ENCODE measurements at regions not wholly inside any gene's neighbourhood (a gene's known extent, or its start where the extent isn't known, plus 50 kb on each side); places are given as distances from the start of the nearest gene placed in this dataset.

DNA sequence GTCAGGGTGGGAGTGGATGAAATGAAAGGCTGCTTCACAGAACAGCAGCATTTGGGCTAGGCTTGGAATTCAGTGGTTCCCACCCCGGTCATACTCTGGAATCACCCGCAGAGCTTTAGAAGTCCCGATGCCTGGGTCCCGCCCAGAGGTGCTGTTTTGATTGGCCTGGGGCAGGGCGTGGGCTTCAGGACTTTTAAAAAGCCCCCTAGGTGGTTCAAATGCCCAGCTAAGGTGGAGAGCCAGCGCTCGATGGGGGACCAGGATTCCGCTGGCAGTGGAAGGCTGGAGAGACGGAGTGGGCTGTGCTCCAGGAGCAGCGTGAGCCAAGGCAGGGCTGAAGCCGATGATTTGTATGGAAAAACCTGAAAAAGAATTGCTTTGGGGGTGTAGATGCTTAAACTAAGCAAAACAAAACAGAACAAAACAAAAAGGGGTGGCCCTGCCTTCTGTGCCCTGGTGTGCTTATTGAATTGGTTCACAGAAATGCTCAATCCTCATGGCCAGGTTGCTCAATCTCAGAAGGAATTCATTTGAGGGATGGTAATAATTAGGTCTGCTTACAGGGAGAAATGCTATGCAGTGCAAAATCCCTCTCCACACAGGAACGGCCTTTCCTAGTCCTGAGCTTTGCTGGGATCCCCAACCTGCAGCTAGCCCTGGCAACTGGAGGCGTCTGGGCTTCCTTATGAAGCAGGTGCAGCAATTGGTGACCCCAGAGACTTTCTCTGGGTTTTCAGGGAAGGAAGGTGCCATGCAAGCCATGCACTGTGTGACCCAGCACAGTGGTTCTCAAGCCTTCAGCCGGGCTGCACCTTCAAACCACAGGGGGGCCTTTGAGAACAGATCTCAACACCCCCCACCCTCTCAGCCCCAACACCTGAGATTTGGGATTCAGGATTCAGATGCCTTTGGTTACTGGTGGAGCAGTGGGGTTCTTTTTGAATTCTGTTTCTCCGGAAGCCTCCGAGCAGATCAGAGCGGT is 174.0 kb upstream of the ZNF618 start:
- DNase-seq, result peak in 1 of 58 donors; percentile 3

DNA sequence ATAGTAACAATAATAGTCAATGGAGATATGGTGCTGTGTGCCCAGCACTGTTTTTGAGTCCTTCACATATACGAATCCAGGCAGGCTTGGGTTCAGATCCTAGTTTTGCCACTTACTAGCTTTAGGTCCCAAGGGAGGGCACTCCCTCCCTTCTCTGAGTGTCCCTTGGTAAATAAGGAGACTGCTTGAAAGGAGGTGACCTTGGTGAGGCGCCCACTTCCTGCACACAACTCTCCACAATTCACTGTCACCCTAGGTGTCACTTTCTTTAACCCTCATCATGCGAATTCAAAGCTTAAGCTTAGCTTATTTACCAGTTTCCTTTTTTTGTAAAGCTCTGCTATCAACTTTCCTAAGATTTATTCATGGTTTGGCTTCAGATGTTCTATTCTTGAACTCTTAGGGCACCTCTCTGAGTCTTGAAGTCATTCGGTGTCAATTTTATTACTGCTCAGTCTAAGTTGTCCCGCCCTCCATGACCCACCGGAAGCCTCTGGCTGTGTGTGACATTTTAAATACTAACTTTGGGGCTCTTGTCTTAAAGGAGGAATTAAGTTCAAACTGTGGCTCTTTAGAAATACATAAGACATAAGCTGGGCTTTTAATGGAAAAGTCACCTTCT is 170.7 kb upstream of the ZNF618 start:
- DNase-seq, result no peak

DNA sequence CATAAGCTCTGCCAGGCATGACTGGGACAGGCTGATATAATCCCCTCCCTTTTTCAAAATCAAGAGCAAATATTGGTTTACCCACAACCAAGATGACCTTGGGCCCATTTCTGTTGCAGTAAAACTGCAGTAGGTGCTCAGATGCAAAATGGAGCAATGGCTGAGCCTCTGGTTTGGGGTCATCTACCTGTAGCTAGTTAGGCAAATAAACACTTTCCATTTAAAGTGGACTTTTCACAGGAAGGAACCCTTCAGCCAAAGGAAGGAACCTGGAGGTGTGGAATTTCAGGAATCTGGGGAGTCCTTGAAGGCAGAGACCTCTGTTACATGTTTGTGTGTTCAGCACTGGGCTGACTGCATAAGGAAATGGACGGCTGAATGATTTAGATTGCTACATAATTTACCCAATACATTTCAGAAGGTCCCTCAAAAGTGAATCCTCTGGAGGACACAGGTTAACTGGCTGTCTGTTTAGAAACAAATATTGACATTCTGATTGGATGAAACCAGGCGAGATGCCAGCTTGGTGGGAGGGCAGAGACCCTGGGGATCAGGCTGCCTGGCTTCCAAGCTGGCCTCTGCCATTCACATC is 170.1 kb upstream of the ZNF618 start:
- no peak for DNase-seq

DNA sequence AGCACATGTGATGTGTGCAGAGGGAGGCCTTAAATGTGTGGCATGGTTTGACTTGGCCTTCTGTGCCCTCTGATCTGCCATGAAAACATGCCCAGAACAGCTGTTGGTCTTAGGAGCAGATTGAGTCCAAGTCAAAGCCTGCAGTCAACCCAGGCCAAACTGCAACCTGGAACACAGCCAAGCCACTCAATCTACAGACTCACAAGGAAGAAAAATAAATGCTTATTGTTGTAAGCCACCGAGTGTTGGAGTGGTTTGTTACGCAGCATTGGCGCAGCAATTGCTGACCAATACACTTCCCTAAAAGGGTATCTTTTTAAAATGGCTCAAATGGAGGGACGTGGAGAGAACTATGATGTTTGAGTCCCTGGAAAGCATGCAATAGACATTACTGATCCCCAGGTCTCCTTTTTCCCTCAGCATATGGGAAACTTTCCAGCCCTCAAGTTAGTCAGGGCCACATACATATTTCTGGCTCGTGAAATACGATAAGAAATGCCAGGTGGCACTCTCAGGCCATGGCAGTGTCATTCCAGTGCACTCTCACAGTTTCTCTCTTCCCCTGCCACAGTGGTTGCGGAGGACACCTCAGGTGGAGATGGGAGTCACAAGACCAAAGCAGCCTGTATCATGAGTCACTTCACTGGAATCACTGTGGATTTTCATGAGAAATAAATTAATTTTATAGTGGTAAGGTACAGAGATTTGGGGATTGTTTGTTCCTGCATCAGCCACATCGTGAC is 168.0 kb upstream of the ZNF618 start:
- DNase-seq, result no peak

DNA sequence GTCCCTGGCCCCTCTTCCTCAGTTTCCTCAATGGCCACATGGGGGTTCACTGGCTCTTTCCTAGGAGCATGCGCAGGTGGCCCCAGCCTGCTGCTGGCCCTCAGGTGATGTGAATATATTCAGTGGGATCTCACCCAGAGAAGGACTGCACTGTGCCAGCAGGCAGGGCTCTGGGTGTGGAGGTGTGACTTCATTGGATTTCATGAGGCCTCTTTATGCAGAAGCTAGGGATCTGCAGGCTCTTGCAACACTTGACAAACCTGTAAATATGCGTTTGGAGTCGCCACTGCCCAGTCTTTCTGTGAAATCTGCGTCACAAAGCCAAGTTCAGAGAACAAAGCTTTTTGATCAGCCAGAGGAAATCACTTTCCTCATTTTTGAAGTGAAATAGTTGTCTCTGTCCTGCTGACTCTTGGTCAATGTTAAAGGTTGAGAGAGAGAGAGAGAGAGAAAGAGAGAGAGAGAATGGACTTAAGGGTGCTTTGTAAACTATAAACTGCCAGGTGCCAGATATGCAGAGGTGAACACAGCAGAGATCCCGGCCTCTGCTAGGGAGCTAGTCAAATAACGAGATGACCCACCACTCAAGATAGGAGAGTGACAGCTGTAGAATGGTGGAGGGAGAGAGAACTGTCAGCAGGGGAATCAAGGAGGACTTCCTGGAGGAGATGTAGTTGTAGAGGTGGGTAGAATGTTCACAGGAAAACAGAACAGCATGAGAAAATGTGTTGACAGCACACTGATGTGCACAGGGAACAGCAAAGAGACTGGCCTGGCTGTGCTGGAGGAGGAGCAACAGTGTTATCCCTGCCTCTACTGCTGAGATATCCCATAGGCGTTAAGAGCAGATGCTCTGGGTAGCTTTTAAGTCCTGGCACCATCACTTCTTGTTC is 167.0 kb upstream of the ZNF618 start:
- DNase-seq, result no peak

DNA sequence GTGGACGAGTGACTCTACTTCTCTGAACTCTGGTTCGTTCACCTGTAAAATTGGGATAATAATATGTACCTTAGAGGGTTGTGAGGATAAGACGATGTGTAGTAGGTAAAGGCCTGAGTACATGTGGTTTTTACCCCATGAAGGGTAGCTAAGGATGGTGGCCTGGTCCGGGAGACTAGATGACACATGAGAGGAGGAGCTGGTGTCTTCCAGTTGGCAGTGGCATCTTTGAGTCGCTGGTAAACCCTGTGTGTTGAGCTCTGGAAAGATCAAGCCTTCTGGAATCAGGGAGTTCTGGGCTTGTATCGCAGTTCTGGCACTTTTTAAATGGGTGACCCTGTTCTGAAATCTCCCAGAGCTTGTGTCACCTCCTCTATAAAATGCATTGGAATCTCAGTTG is 166.4 kb upstream of the ZNF618 start:
- DNase-seq, result no peak

DNA sequence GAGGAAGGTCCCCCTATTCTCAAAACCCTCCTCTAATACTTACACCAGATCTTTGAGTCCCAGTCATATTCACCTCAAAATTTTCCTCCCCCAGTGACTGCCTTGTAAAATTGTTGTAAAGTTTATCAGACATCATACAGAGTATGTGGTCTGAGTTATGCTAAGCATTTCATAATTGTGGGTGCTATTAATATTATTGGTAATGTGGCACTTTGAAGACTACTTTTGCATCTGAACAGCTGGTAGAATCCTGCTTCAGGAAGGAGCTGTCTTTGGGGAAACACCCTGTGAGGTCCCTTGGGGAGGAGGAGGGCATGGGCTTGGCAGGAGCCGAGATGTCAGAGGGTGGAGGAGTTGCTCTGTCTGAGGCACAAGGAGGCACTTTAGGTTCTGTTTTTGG is 164.9 kb upstream of the ZNF618 start:
- no peak for DNase-seq

DNA sequence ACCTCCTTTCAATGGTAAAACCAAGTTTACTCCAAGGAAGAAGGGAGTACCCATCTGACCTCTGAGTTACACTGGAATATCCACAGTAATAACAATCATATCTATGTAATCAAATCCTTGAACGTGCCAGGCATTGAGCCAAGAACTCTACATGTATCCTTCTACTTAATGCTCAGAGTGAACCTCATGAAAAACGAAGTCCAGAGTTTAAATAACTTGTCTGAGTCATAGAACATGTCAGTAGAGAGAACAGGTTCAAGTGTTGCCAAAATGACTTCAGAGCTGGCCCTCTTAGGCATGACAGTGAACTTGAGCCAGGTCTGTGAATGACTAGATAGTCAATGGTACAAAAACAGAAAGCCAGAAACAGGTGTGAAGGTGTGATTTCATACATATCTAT is 164.1 kb upstream of the ZNF618 start:
- DNase-seq, result no peak

DNA sequence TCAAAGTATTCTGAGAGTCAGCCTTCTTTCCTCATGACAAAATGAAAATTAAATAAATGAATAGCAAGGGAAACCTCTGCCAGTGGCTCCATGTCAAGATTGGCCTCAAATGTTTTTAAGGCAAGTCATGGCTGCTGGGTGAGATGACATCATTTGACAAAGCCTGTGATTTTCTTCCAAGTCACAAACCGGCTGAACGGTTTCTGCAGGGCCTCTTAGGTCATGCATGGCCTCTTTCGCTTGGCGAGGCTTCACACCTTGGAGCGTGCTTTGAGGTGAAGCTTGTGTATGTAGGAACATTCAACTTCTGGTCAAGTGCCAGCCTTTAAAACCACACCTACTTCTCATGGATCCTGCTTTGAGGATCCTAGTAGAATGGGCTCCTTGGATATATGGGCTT is 161.0 kb upstream of the ZNF618 start:
- no peak for DNase-seq

DNA sequence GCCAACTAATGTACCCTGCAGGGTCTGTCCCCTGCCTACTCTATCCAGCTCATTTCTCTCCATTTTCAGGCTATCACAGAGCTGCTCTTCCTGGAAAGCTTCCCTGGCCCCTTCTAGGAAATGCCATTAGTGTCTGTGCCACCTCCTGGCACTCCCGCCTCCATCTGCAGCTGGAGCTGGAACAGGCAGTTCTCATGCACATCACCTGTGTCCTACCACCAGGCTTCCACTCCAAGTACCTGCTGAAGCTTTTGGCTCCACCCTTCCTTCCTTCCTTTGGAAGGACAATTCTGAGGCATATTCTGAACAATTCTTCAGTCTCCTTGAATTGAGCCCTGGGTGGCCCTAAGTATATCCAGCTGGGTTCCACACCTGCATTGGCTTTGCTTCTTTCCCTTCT is 156.2 kb upstream of the ZNF618 start:
- DNase-seq, result no peak

DNA sequence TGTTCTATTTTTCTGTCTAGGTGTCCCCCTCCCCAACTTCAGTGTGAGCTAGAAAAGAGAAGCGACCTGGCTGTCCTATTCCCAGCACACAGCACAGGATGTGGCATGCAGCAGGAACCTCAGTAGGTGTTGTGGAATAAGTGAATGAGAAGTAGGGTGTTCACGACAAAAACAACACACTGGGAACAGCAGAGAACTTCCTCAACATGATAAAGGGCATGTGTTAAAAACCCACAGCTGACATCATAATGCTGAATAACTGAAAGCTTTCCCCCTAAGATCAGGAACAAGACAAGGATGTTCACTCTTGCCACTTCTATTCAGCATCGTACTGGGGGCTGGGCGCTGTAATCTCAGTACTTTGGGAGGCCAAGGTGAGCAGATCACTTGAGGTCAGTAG is 155.6 kb upstream of the ZNF618 start:
- no peak for DNase-seq

DNA sequence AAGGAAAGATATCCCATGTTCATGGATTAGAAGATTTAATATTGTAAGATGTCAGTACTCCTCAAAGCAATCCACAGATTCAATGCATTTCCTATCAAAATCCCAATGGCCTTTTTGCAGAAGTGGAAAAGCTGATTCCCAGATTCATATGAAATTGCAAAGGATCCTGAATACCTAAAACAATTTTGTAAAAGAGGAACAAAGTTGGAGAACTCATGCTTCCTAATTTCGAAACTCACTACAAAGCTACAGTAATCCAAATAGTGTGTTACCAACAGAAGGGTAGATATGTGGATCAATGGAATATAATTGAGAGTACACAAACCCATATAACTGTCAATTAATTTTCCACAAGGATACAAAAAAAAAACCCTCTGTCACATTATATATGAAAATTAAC is 154.3 kb upstream of the ZNF618 start:
- no peak for DNase-seq

DNA sequence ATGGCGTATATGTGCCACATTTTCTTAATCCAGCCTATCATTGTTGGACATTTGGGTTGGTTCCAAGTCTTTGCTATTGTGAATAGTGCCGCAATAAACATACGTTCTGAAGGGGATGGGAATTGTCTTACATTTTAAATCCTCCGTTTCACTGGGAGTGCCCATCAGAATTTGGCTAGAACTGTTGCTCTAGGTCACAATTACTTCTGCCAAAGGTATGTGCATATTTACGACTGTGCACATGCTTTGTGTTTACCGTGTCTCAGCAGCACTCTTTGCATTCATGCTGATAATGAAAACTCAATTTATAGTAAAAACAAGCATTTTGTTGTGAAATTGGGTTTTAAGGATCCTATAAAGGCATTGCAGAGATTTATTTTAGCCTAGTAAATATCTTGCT is 151.9 kb upstream of the ZNF618 start:
- no peak for DNase-seq

DNA sequence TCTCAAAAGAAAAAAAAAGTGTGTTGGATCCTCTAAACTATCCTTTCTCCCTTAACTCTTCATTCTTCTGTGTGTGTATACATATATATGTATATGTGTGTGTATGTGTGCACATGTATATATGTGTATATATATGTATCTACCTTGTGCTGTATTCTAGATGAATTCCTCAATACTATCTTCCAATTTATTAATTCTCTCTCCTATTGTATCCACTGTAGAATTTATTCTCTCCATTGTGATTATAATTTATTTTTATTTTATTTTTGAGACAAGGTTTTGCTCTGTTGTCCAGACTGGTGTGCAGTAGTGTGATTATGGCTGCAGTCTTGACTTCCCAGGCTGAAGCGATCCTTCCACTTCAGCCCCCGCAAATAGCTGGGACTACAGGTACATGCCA is 147.1 kb upstream of the ZNF618 start:
- DNase-seq, result no peak

DNA sequence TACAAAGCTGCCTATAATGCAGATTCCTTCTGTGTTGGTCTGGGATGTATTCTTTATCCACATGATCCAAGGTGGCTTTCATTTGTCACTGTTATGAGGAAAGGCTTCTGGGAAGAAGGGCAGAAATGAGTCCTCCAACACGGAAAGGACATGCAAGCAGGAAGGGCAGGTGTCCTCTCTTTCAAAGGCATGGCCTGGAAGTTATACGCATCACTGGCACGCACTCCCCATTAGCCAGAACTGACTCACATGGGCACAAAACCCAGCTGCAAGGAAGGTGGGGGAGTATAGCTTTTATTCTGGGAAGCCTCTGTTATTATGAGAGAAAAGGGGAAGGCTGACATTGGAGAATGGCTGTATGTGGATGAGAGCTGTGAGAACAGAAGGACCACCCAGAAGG is 141.3 kb upstream of the ZNF618 start:
- DNase-seq, result no peak

DNA sequence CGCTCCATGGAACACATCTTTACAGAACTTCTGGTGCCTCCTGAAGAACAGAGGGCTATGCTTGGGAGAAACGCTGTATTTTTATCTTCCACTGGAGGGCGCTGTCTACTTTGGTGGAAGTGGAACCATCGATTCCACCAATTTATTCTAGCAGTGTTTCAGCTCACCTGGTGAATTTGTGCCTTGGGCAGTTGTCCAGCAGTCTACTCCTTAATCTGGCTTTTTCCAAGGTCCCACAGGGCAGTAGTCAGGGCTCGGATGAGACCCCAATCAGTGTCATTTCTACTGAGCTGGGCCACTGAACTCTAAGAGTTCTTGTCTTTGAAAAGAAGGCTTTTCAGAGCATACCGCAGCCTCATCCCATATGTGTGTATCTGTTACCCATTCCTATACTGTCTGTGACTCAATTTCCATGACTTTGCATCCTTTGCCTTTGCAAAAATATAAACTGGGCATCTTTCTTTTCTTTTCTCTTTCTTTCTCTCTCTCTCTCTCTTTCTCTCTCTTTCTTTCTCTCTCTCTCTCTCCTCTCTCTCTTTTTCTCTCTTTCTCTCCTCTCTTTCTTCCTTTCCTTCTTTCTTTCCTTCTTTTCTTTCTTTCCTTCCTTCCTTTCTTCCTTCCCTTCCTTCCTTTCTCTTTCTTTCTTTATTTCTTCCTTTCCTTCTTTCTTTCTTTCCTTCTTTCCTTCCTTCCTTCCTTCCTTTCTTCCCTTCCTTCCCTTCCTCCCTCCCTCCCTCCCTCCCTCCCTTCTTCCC is 138.4 kb upstream of the ZNF618 start:
- DNase-seq, result peak in 17 of 58 donors; percentile 0 to 33 (median 3)

DNA sequence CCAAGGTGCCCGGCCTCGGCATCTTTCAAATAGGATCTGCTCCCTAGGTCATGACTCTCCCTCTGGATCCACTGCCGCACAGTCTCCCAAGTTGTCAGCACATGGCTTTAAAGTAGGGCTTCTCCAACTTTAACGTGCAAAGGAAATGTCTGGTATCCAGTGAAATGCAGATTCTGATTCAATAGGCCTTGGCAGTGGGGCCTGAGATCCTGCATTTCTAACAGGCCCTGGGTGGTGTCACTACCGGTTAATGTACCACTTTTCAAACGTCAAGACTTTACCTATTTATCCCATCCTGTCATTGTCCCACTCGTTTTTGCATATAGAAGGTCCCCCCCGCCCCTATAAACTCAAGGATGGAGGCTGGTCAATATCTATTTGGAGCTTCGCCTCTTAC is 137.6 kb upstream of the ZNF618 start:
- DNase-seq, result no peak

DNA sequence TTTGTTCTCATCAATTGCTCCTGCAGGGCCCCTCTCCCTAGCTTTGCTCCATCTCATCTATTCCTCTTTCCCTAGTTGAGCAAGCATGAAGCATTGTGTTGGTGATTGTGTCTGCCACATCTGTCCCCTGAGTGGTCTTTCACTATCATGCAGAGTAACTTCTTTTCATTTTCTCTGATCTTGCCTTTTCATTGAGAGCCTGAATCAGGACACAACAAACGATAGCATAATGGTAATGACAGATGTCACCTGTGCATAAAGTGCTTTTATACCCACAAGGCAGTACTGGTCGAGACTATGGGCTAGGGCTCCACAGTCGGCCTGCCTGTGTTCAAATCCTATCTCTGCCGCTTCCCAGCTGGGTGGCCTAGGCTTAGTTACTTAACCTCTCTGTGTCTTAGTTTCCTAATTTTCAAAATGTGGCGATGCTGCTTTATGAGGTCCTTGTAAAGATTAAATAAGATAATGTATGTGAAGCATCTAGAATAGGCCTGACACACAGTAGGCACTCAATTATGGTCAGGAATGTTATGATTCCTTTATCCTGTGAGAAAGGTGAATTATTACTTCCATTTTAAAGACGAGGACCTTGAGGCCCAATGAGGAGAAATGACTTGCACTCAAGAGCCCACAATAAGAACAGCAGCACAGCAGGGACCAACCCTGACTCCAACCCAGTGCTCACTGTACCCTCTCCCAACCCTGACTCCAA is 137.1 kb upstream of the ZNF618 start:
- DNase-seq, result no peak

Measured in anterior cingulate cortex (tissue), 58 donors.